SK-N-SH treated with all-trans-retinoic acid at 6 μM for 48 hours (cell line): ENCODE measurements at regions not wholly inside any gene's neighbourhood (a gene's known extent, or its start where the extent isn't known, plus 50 kb on each side); places are given as distances from the start of the nearest gene placed in this dataset.

Source experiments
- ATAC-seq: fragments of 200-7000 bp; cut with Tn5 transposase; 3 replicates; pipeline ENCODE4 v1.9.1; 2020; ENCODE audit warnings: mild to moderate bottlenecking, moderate library complexity
- ARNTL ChIP-seq: fragments of 450-650 bp; formaldehyde crosslinking; IDR thresholded peaks from 2 replicates; pipeline ENCODE4 v1.5.0; 2020; ENCODE audit warnings: low read depth, mild to moderate bottlenecking, moderate library complexity, borderline replicate concordance
- BACH2 ChIP-seq: fragments of 250-450 bp; sonication (Bioruptor Pico); IDR thresholded peaks from 2 replicates; pipeline ENCODE4 v1.9.0; 2021; ENCODE audit warnings: mild to moderate bottlenecking, borderline replicate concordance
- CREB5 ChIP-seq: fragments of 250-450 bp; sonication (Bioruptor Pico); IDR thresholded peaks from 2 replicates; pipeline ENCODE4 v1.5.1; 2020; ENCODE audit warnings: low read depth, mild to moderate bottlenecking, moderate library complexity
- CSDC2 ChIP-seq: fragments of 250-450 bp; sonication (Bioruptor Pico); IDR thresholded peaks from 2 replicates; pipeline ENCODE4 v1.5.0; 2020; ENCODE audit warnings: mild to moderate bottlenecking, moderate library complexity
- ESRRG ChIP-seq: fragments of 250-450 bp; sonication (Bioruptor Pico); IDR thresholded peaks from 2 replicates; pipeline ENCODE4 v1.6.1; 2021; ENCODE audit warnings: mild to moderate bottlenecking
- GLIS3 ChIP-seq: fragments of 250-450 bp; sonication (Bioruptor Pico); IDR thresholded peaks from 2 replicates; pipeline ENCODE4 v1.5.0; 2020; ENCODE audit warnings: mild to moderate bottlenecking, moderate library complexity
- ISL1 ChIP-seq: fragments of 250-450 bp; sonication (Bioruptor Pico); IDR thresholded peaks from 2 replicates; pipeline ENCODE4 v2.1.2; 2022; ENCODE audit warnings: mild to moderate bottlenecking, moderate library complexity
- OSR1 ChIP-seq: fragments of 250-450 bp; sonication (Bioruptor Pico); IDR thresholded peaks from 2 replicates; pipeline ENCODE4 v1.8.0; 2022; ENCODE audit warnings: moderate library complexity, mild to moderate bottlenecking, inconsistent platforms
- PATZ1 ChIP-seq: fragments of 250-450 bp; sonication (Bioruptor Pico); IDR thresholded peaks from 2 replicates; pipeline ENCODE4 v1.8.0; 2020; ENCODE audit warnings: mild to moderate bottlenecking, moderate library complexity, borderline replicate concordance
- POU6F1 ChIP-seq: fragments of 250-450 bp; sonication (Bioruptor Pico); IDR thresholded peaks from 2 replicates; pipeline ENCODE4 v1.8.0; 2021; ENCODE audit warnings: low read depth, mild to moderate bottlenecking, moderate library complexity, borderline replicate concordance
- RARB ChIP-seq: fragments of 250-450 bp; sonication (Bioruptor Pico); IDR thresholded peaks from 2 replicates; pipeline ENCODE4 v1.8.0; 2021; ENCODE audit warnings: mild to moderate bottlenecking, moderate library complexity
- SNAI2 ChIP-seq: fragments of 250-450 bp; sonication (Bioruptor Pico); IDR thresholded peaks from 2 replicates; pipeline ENCODE4 v1.5.0; 2020; ENCODE audit warnings: mild to moderate bottlenecking, moderate library complexity
- TCF4 ChIP-seq: fragments of 250-450 bp; sonication (Bioruptor Pico); IDR thresholded peaks from 2 replicates; pipeline ENCODE4 v1.8.0; 2021; ENCODE audit warnings: mild to moderate bottlenecking, moderate library complexity, borderline replicate concordance
- TOX ChIP-seq: fragments of 250-450 bp; sonication (Bioruptor Pico); IDR thresholded peaks from 2 replicates; pipeline ENCODE4 v1.8.0; 2021; ENCODE audit warnings: mild to moderate bottlenecking, moderate library complexity, borderline replicate concordance
- TSHZ2 ChIP-seq: fragments of 250-450 bp; sonication (Bioruptor Pico); IDR thresholded peaks from 2 replicates; pipeline ENCODE4 v1.5.0; 2020; ENCODE audit warnings: mild to moderate bottlenecking, moderate library complexity
- ZC3H10 ChIP-seq: fragments of 250-450 bp; sonication (Bioruptor Pico); IDR thresholded peaks from 2 replicates; pipeline ENCODE4 v1.5.1; 2021; ENCODE audit warnings: mild to moderate bottlenecking, moderate library complexity
- ZFP3 ChIP-seq: fragments of 250-450 bp; sonication (Bioruptor Pico); IDR thresholded peaks from 2 replicates; pipeline ENCODE4 v1.5.0; 2020; ENCODE audit warnings: mild to moderate bottlenecking, moderate library complexity
- ZFP30 ChIP-seq: fragments of 450-650 bp; formaldehyde crosslinking; IDR thresholded peaks from 2 replicates; pipeline ENCODE4 v1.5.0; 2022; ENCODE audit warnings: mild to moderate bottlenecking, moderate library complexity
- ZNF565 ChIP-seq: fragments of 450-650 bp; formaldehyde crosslinking; conservative IDR thresholded peaks from 2 replicates; pipeline ENCODE4 v1.5.0; 2020; ENCODE audit warnings: low read depth, mild to moderate bottlenecking, moderate library complexity
- ZNF70 ChIP-seq: fragments of 450-650 bp; formaldehyde crosslinking; IDR thresholded peaks from 2 replicates; pipeline ENCODE4 v1.5.0; 2020; ENCODE audit warnings: mild to moderate bottlenecking, moderate library complexity

- TF ChIP-seq ZNF70 (CRISPR knock-in tag): no peak
- TF ChIP-seq, all 23 proteins: peak for 0
- no peak for ATAC-seq
Measured at GRCh38 chr6:18565231-18565630, 178.1 kb downstream of the RNF144B start.

- no peak for ATAC-seq
- TF ChIP-seq BACH2 (CRISPR knock-in tag) (no peak), TSHZ2 (CRISPR knock-in tag) (no peak), ZNF70 (CRISPR knock-in tag) (no peak), GLIS3 (CRISPR knock-in tag) (no peak), SNAI2 (CRISPR knock-in tag) (no peak), RARB (no peak), CSDC2 (no peak), TCF4 (CRISPR knock-in tag) (no peak)
Measured at GRCh38 chr6:18567380-18567779, 180.2 kb downstream of the RNF144B start.

GRCh38 chr6:18577491-18577890 lies 190.3 kb downstream of the RNF144B start:
- no peak for ATAC-seq
- TF ChIP-seq TCF4 (CRISPR knock-in tag) (no peak), PATZ1 (CRISPR knock-in tag) (no peak), POU6F1 (no peak), ZNF565 (CRISPR knock-in tag) (no peak), TOX (CRISPR knock-in tag) (no peak), ZFP30 (no peak), ZFP3 (CRISPR knock-in tag) (no peak), BACH2 (CRISPR knock-in tag) (no peak), ESRRG (CRISPR knock-in tag) (no peak), RARB (no peak)

- ATAC-seq: no peak
Measured at GRCh38 chr6:18579166-18579565, 192.0 kb downstream of the RNF144B start.

More at GRCh38 chr6:18579166-18579565, 192.0 kb downstream of the RNF144B start:
- TF ChIP-seq GLIS3 (CRISPR knock-in tag) (no peak), ZFP30 (no peak), PATZ1 (CRISPR knock-in tag) (no peak), RARB (no peak), ISL1 (no peak), CSDC2 (no peak), ZNF565 (CRISPR knock-in tag) (no peak), TCF4 (CRISPR knock-in tag) (no peak), OSR1 (CRISPR knock-in tag) (no peak), TSHZ2 (CRISPR knock-in tag) (no peak), CREB5 (CRISPR knock-in tag) (no peak), ARNTL (no peak), ZC3H10 (CRISPR knock-in tag) (no peak), TOX (CRISPR knock-in tag) (no peak)
